ENCODE measurements at regions not wholly inside any gene's neighbourhood (a gene's known extent, or its start where the extent isn't known, plus 50 kb on each side); places are given as distances from the start of the nearest gene placed in this dataset.

DNA sequence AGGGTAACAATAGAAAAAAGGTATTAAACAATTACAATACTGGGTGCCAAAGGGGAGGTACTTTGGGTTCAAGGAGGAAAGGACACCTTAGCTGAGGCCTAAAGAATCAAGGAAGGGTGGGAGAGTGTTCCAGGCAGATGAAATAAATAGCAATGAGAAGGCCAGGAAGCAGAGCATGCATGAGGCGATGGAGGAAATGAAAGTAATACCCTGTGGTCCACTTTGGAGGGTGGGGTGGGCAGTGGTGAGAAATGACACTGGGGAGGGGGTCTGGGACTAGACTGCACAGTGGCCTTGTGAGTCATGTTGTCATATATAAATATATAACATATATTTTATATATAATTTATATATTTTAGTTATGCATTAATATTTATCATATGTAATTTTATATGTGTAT is 55.9 kb downstream of the BHLHE40 start:
- no peaks in the 10 kb centered on the region for H4K20me1 ChIP-seq (ENCODE audit: insufficient read depth)
- TF ChIP-seq, protein P1, sequence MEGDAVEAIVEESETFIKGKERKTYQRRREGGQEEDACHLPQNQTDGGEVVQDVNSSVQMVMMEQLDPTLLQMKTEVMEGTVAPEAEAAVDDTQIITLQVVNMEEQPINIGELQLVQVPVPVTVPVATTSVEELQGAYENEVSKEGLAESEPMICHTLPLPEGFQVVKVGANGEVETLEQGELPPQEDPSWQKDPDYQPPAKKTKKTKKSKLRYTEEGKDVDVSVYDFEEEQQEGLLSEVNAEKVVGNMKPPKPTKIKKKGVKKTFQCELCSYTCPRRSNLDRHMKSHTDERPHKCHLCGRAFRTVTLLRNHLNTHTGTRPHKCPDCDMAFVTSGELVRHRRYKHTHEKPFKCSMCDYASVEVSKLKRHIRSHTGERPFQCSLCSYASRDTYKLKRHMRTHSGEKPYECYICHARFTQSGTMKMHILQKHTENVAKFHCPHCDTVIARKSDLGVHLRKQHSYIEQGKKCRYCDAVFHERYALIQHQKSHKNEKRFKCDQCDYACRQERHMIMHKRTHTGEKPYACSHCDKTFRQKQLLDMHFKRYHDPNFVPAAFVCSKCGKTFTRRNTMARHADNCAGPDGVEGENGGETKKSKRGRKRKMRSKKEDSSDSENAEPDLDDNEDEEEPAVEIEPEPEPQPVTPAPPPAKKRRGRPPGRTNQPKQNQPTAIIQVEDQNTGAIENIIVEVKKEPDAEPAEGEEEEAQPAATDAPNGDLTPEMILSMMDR (conservative IDR thresholded peaks at IDR 0.05; ENCODE audit: low read depth, low read length): no peak
- no peak overlapping the region for H3K27ac ChIP-seq
- no peaks in the 10 kb centered on the region for H3K27me3 ChIP-seq (ENCODE audit: insufficient read depth, low read depth)
- H3K36me3 ChIP-seq (ENCODE audit: insufficient read depth): no peaks in the 10 kb centered on the region
- H3K9ac ChIP-seq: no peak overlapping the region
- H3K79me2 ChIP-seq (ENCODE audit: insufficient read depth, low read depth): no peaks in the 10 kb centered on the region
- H3K4me1 ChIP-seq (ENCODE audit: low read depth, poor library complexity, severe bottlenecking): no peaks in the 10 kb centered on the region
- no peak overlapping the region for H3K4me3 ChIP-seq (IDR thresholded peaks at IDR 0.05; ENCODE audit: insufficient read depth, low read depth, low read length)
- no peak overlapping the region for H2AFZ ChIP-seq (ENCODE audit: low read depth)
- H3K4me2 ChIP-seq: no peak overlapping the region

- Histone ChIP-seq H3K27ac (no peak overlapping the region), H3K4me1 (ENCODE audit: low read depth, poor library complexity, severe bottlenecking) (no peaks in the 10 kb centered on the region), H3K4me2 (no peak overlapping the region), H3K27me3 (ENCODE audit: insufficient read depth, low read depth) (no peaks in the 10 kb centered on the region), H2AFZ (ENCODE audit: low read depth) (no peak overlapping the region), H4K20me1 (ENCODE audit: insufficient read depth) (no peaks in the 10 kb centered on the region), H3K79me2 (ENCODE audit: insufficient read depth, low read depth) (no peaks in the 10 kb centered on the region), H3K9ac (no peak overlapping the region), H3K36me3 (ENCODE audit: insufficient read depth) (no peaks in the 10 kb centered on the region), H3K4me3 (IDR thresholded peaks at IDR 0.05; ENCODE audit: insufficient read depth, low read depth, low read length) (no peak overlapping the region)
- TF ChIP-seq, protein P1 (conservative IDR thresholded peaks at IDR 0.05; ENCODE audit: low read depth, low read length): no peak
Observed at GRCh38 chr3:5035692-5036391, 56.6 kb downstream of the BHLHE40 start.

DNA sequence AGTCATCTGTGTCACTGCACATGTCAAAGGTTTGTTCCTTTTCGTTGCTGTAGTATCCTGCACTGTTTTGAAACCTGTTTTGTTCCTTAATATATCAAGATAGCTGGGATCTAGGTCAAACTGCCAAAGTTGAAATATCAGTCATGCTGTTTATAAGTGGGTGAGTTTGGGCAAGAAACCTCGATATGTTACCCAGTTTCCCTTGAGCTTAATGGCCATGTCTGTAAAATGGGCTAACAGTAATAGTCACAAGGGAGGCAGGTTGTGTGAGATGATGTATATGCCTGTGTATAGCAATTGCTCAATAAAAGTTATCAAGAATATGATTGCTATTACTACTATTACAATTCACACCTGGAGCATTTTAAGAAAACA is 57.1 kb downstream of the BHLHE40 start:
- Histone ChIP-seq H3K4me2 (no peak overlapping the region), H3K4me3 (IDR thresholded peaks at IDR 0.05; ENCODE audit: insufficient read depth, low read depth, low read length) (no peak overlapping the region), H3K9ac (no peak overlapping the region), H3K36me3 (ENCODE audit: insufficient read depth) (no peaks in the 10 kb centered on the region), H3K79me2 (ENCODE audit: insufficient read depth, low read depth) (no peaks in the 10 kb centered on the region), H3K4me1 (ENCODE audit: low read depth, poor library complexity, severe bottlenecking) (no peaks in the 10 kb centered on the region), H4K20me1 (ENCODE audit: insufficient read depth) (no peaks in the 10 kb centered on the region), H3K27me3 (ENCODE audit: insufficient read depth, low read depth) (no peaks in the 10 kb centered on the region), H2AFZ (ENCODE audit: low read depth) (no peak overlapping the region), H3K27ac (no peak overlapping the region)
- TF ChIP-seq, protein P1 (conservative IDR thresholded peaks at IDR 0.05; ENCODE audit: low read depth, low read length): no peak

GRCh38 chr3:5036858-5037257 is 57.6 kb downstream of the BHLHE40 start:
- Histone ChIP-seq H3K4me2 (no peak overlapping the region), H4K20me1 (ENCODE audit: insufficient read depth) (no peaks in the 10 kb centered on the region), H3K9ac (no peak overlapping the region), H3K79me2 (ENCODE audit: insufficient read depth, low read depth) (no peaks in the 10 kb centered on the region), H2AFZ (ENCODE audit: low read depth) (no peak overlapping the region), H3K36me3 (ENCODE audit: insufficient read depth) (no peaks in the 10 kb centered on the region), H3K4me3 (IDR thresholded peaks at IDR 0.05; ENCODE audit: insufficient read depth, low read depth, low read length) (no peak overlapping the region), H3K27me3 (ENCODE audit: insufficient read depth, low read depth) (no peaks in the 10 kb centered on the region), H3K4me1 (ENCODE audit: low read depth, poor library complexity, severe bottlenecking) (no peaks in the 10 kb centered on the region), H3K27ac (no peak overlapping the region)
- TF ChIP-seq, protein P1 (conservative IDR thresholded peaks at IDR 0.05; ENCODE audit: low read depth, low read length): no peak

All from KMS-11 (cell line).